GM19372 (cell line): ENCODE measurements at regions not wholly inside any gene's neighbourhood (a gene's known extent, or its start where the extent isn't known, plus 50 kb on each side); places are given as distances from the start of the nearest gene placed in this dataset.

ENCODE experiments used
- ATAC-seq: cut with Tn5 transposase; IDR thresholded peaks from one replicate; pipeline ENCODE4 v1.9.1; 2021; ENCODE audit warnings: mild to moderate bottlenecking, low read depth, moderate library complexity; ENCODE audit not compliant: unreplicated experiment

DNA sequence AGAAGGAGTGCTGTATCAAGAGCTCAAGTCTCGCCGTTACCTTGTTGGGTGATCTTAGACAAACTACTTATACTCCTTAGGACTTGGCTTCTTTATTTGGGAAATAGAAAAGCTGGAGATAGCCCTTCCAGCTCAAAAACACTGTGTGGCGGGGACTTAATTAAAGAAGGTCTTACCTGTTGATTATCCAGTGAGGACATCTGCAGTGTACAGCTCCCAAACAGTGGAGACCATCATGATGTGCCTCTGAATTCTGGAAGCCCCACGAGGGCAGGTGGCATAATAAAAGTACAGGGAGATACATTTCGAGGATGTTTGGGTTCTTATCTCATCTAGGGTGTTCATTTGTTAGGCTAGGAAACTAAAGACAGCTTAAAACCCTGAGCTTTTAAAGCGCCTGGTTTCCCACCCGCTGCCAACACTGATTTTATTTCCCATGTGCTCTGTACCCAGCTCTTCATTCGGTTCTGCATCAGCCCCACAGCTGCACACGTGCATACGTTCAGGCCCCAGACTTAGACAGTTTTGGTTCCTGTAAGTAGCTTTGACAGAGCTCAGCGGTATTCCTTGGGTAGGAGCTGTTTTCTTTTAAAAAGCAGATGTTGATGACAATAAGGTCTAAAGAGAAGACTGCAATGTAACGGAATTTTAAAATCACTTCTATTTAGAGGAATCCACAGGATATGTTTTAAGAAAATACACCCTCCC lies 80.5 kb upstream of the SIX2 start:
- ATAC-seq: no peak

DNA sequence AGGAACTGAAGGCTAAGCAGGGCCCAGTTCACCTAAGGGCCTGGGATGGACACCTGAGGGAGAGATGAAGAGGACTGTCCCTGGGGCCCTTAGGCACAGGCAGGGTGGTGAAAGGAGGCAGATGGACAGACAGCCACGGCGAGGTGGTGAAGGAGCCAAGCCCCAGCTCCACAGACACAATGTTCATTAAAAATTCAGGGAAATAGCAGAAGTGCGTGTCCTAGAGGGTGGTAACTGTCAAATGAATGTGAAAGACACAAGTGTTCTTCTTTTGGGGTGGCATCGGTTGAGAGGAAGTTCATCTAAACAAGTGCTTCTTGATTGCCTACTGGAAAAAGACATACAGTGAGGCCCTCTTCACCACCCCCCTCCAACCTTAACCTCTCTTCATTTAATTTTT lies 76.2 kb upstream of the SIX2 start:
- ATAC-seq: no peak

- ATAC-seq: no peak
Measured at GRCh38 chr2:45084361-45085020, 75.2 kb upstream of the SIX2 start.

GRCh38 chr2:45083175-45083574 lies 73.9 kb upstream of the SIX2 start:
- no peak for ATAC-seq

DNA sequence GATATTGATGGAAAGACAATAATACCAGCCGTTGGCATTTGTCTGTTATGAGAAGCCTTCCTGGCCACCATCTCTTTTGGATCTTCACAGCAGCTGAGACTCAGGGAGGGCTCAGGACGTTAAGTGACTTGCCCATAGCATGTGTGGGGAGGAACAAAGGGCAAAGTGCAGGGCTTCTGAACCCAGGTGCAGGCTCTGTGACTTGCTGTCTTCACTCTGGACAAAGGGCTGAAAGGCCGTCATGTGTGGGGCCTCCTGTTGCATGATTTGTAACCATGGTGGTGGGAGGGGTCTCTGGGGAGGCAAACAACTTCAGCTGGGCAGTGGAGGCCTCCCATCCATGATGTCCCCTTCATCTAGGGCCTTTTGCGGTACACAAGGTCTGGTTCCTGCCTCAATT lies 65.5 kb upstream of the SIX2 start:
- ATAC-seq: no peak

GRCh38 chr2:45072862-45073237 lies 63.6 kb upstream of the SIX2 start:
- no peak for ATAC-seq

- ATAC-seq: no peak
Measured at GRCh38 chr2:45072064-45072861, 63.0 kb upstream of the SIX2 start.

DNA sequence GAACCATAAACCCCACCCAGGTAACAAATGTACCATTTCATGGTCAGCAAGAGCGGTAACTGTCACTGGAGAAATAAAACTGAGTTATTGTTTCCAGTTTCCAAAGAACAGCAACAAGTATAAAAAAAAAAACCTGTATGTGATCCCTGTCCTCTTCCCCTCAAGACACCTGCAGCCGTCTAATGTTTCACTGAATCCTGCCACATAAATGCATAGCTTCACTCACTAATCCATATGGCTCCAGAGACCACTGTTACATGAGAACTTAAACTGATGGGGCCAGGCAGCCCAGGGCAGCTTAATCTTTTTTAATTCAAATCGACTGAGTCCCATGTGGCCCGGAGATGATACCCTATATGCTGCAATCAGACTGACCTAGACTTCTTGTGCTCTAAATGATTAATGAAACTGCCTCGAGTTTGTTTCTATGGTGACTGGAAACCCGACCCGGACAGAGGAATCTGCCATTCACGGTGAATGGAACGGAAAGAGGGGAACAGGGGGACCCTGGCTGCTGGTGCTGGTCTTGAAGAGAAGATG lies 60.9 kb upstream of the SIX2 start:
- no peak for ATAC-seq

GRCh38 chr2:45069684-45070083 lies 60.4 kb upstream of the SIX2 start:
- ATAC-seq: no peak

DNA sequence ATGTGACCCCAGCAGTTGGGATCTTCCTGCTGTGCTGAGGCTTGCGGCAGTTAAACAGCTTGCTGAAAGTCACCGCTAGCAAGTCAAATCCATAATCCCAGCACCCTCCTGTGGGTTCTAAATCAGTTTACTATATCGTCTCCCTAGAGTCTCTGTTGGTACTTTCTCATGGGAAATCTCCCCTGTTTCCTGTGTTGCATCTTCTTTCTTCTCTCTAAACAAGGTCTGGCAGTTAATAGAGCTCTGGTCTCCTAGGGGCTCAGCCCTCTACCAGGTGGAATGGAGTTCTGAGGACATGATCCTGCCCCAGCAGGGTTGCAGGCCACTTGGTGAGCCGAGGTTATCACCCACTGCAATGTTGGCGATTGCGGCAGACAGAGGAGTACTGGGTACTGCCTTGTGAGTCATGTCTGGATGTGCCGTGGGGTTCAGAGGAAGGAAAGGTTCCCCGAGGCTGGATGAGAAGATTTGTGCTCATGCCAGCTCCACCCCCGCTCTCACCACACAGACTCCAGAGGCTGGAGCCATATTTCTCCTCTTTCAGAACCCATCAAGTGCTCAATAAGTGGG lies 59.4 kb upstream of the SIX2 start:
- no peak for ATAC-seq

DNA sequence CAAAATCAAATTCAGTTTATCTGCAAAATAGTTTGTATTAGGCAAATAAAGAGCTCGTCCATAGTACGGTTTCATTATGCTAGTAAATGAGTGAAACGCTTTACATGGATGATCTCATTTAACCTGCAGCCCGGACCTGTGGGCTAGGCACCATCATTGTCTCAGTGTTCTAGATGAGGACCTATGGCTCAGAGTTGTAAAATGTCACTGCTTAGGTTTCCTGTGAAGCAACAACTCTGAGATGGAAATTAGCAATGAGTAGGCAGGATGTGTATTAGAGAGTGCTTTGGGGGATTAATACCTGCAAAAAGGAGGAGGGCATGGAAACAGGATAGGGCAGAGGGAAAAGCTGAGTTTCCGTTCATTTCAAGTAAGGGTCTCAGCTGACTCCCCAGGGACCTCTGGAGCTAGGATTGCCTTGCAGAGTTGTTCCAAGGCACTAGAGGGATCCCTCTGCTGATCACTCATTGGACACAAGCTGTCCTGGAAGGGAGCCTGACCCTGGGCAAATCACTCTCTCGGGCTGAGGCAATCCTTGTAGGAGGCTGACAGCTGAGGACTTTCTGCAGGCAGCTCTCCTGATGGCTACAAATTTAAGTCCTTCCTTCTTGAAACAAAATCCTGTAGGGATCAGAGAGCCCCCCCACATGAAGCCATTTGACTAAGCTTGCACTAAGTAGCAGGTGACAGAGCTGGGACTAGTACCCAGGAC lies 58.8 kb upstream of the SIX2 start:
- ATAC-seq: no peak
